KBM-7 (cell line): ENCODE measurements at regions not wholly inside any gene's neighbourhood (a gene's known extent, or its start where the extent isn't known, plus 50 kb on each side); places are given as distances from the start of the nearest gene placed in this dataset.
"Not testable (repeated sequence)": the region's sequence is repeated elsewhere in the genome, so short reads cannot be mapped to it uniquely, and the experiment has no call there.

Source experiments
- DNase-seq: peaks from one replicate; pipeline ENCODE4 v3.0.0-alpha.2; 2015
- in situ Hi-C: fragments of 300-500 bp; cut with MboI; formaldehyde crosslinking; loops from 2 replicates; pipeline ENCODE4 v1.14.3; 2020; ENCODE audit warnings: low sequenced_read_pairs, low pct_unique_long_range_greater_than_20kb, mixed read lengths

- in situ Hi-C loops = no loop called here
- no peak for DNase-seq
These were observed 329.3 kb downstream of the FGFR2 start for GRCh38 chr10:121268863-121269432.

DNA sequence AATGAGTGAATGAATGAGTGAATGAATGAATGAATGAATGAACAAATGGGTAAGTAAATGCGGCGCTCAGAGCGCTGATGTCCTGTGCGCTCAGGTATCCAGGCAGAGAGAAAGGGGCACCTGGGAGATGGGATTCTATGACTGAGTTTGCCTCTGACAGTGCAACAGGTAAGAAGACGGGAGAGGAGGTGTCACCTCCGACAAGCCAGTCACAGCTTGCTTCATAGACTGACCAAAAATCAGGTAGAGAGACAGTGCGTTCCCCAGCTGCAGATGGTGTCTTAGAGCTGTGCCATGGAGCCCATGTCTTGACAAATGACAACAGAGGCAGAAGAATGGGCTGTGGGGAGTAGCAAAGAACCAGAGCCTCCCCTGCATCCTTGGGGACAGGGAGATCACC is 327.3 kb downstream of the FGFR2 start:
- in situ Hi-C loops = no loop called here
- DNase-seq = no peak

- no peak for DNase-seq
- in situ Hi-C loops = no loop called here
These were observed 322.2 kb downstream of the FGFR2 start for GRCh38 chr10:121276046-121276445.

GRCh38 chr10:121276822-121277221 is 321.4 kb downstream of the FGFR2 start:
- in situ Hi-C loops = no loop called here

GRCh38 chr10:121278386-121278785 is 319.9 kb downstream of the FGFR2 start:
- in situ Hi-C loops, DNase-seq: not testable (repeated sequence)

More at GRCh38 chr10:121276822-121277221, 321.4 kb downstream of the FGFR2 start:
- no peak for DNase-seq

GRCh38 chr10:121281576-121281975 is 316.7 kb downstream of the FGFR2 start:
- in situ Hi-C loops = no loop called here
- no peak for DNase-seq

DNA sequence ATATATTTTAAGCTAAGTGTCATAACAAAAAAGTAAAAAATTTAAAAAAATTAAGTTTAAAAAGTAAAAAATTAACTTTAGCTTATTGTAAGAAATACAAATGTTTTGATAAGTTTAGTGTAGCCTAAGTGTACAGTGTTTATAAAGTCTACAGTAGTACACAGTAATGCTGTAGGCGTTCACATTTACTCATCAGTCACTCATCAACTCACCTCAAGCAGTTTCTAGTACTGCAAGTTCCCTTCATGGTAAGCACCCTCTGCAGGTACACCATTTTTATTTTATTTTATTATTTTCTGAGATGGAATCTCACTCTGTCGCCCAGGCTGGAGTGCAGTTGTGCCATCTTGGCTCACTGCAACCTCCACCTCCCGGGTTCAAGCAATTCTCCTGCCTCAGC is 316.0 kb downstream of the FGFR2 start:
- in situ Hi-C loops = no loop called here
- DNase-seq = no peak

DNA sequence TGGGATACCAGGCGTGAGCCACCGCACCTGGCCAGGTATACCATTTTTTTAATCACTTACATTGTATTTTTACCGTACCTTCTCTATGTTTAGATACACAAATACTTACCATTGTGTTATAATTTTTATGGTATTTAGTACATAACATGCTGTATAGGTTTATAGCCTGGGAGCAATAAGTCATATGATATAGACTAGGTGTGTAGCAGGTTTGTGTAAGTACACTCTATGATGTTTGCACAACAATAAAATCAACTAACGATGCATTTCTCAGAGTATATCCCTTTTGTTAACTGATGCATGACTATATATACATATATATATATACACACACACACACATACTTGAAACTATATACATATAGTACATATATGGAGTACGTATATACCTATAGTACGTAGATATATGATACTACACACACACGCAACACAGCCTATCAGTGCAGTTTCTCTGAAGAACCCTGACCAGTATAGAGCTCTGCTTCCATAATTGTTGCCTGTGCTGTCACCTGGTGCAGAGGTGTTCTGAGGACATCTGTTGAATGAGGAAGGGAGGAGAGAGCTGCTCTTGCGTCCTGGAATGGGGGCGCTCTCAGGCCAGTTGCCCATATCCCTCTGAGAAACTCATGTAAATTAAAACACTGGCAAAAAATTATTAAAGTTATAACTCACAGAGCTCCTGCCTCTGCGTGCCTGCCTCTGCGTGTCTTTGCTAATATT is 315.3 kb downstream of the FGFR2 start:
- no peak for DNase-seq
- in situ Hi-C loops = no loop called here

GRCh38 chr10:121284936-121285335 is 313.3 kb downstream of the FGFR2 start:
- in situ Hi-C loops = no loop called here
- DNase-seq = no peak

- in situ Hi-C loops = no loop called here
- DNase-seq = no peak
These were observed 312.6 kb downstream of the FGFR2 start for GRCh38 chr10:121285406-121286196.

DNA sequence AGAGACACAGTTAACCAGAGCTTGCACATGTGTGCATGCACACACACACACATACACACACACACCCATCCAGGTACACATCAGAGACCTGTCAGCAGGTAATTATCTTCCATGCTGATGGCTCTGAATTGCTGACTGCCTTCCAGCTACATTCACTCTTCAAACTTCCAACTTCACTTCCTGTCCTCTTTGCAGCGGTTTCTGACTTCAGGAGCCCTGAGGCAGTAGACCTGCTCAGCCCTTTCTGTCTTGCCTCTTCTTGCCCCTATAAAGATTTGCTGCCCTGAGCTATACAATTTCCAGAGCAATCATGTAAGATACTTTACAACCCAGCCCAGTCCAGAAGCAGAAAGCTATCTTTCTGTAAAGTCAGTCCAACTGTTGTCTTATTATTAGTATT is 310.2 kb downstream of the FGFR2 start:
- in situ Hi-C loops = no loop called here

DNA sequence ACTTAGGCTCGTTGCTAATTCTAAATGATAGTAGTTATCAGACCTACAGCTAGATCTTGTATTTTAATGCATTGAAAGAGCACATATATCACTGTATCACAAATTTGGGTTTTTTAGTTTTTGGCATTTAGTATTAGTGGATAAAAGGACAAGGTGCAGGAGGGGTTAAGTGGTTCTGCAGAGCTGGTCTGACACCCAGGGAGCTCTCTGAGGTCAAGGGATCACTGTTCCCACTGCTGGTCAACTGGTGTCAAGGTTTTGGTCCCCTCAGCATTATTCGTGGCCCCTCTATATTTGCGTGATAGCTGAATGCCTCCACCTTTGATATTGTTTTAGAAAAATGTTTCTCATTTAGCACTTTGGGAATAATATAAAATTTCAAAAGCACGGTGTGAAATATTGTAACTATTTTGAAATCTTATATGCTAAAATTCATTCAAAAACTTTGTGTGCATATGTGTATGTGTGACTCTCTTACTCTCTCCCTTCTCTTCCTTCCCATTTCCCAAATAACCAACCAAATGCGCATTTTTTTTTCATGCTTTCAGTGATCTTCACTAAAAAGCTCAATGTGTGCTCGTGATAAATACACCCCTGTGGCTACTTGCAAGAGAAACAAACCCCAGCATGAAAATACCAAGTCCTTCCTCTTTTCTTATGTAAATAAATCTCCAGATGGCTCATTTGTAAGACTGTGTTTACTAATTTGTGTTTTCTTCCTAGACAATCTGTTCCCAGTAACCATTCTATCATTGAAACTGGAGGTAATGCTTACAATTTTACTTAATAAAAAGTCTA is 309.2 kb downstream of the FGFR2 start:
- DNase-seq = no peak
- in situ Hi-C loops = no loop called here

More for the DNA sequence above, 310.2 kb downstream of the FGFR2 start:
- no peak for DNase-seq

DNA sequence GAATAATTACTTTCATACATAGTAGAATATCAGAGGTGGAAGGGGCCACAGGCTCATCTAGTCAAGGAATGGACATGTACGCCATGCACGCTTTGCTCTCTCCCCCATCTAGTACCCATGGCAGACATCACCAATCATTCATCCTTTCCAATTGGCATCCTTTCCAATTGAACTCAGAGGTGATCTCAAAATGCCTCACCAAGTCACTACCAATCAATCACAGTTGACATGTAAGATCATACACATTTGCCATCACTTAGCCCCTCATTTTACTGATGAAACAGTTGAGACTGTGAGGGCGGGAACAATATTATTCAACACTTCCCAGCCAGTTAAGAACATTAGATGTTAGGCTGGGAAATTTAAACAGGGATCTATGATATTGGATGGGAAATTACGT is 308.4 kb downstream of the FGFR2 start:
- no peak for DNase-seq
- in situ Hi-C loops = no loop called here

DNA sequence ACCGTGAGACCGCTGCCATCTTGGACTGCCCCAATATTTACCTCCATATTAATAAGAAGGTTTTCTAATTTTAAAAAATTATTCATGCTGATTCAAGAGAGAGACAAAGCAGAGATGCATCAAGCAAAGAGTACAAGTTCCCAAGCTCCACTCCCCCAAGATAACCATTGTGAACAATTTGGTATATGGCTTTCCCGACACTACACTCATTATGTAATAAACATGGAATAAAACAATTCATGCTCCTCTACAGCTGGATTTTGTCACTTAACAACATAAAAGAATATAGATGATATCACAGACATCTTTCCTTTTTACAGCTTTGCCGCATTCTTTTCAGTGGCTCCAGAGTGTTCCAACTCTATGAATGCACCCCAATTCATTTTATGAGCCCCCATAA is 307.6 kb downstream of the FGFR2 start:
- in situ Hi-C loops = no loop called here
- no peak for DNase-seq

DNA sequence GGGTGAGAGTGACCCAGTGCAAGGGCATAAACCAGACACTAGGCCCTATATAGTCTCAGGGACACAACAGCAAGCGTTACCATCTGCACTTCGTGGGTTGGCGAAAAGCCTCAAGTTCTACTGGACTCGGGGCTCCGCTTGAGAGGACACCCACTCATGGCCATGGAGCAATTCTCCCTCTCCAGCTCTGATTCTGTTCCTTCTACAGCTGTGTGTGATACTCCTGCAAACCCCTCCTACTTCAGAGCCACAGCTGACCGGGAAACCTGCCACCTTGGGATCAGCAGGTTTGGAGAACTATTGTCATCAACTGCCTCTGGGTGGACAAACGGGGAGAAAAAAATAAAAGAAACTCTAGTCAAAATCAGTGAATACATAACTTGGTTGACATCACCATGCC is 306.9 kb downstream of the FGFR2 start:
- no peak for DNase-seq
- in situ Hi-C loops = no loop called here

- in situ Hi-C loops = no loop called here
These were observed 306.4 kb downstream of the FGFR2 start for GRCh38 chr10:121291823-121292222.

GRCh38 chr10:121292321-121292720 is 305.9 kb downstream of the FGFR2 start:
- DNase-seq = no peak
- in situ Hi-C loops = no loop called here

More at GRCh38 chr10:121291823-121292222, 306.4 kb downstream of the FGFR2 start:
- no peak for DNase-seq

GRCh38 chr10:121293110-121293509 is 305.1 kb downstream of the FGFR2 start:
- DNase-seq = no peak
- in situ Hi-C loops = no loop called here

DNA sequence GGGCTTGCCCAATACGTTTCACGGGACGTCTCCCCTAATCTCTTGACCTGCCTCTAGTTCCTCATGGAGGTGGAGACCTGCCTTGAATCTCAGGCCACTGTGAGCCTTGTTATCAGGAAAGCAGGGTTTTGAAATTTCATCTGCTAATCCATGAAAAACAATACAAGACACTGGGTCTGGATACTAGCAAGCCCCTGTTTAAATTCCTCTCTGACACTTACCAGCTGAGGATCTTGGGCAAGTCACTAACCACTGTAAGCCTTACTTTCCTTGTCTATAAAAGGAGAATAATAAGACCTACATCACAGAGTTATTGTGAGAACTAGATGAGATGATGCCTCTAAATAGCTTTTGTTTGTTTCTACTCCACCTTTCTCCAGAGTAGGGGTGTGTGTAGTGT is 303.6 kb downstream of the FGFR2 start:
- no peak for DNase-seq
- in situ Hi-C loops = no loop called here
